ENCODE measurements at regions not wholly inside any gene's neighbourhood (a gene's known extent, or its start where the extent isn't known, plus 50 kb on each side); places are given as distances from the start of the nearest gene placed in this dataset.
"Not testable (repeated sequence)": the region's sequence is repeated elsewhere in the genome, so short reads cannot be mapped to it uniquely, and the experiment has no call there.

DNA sequence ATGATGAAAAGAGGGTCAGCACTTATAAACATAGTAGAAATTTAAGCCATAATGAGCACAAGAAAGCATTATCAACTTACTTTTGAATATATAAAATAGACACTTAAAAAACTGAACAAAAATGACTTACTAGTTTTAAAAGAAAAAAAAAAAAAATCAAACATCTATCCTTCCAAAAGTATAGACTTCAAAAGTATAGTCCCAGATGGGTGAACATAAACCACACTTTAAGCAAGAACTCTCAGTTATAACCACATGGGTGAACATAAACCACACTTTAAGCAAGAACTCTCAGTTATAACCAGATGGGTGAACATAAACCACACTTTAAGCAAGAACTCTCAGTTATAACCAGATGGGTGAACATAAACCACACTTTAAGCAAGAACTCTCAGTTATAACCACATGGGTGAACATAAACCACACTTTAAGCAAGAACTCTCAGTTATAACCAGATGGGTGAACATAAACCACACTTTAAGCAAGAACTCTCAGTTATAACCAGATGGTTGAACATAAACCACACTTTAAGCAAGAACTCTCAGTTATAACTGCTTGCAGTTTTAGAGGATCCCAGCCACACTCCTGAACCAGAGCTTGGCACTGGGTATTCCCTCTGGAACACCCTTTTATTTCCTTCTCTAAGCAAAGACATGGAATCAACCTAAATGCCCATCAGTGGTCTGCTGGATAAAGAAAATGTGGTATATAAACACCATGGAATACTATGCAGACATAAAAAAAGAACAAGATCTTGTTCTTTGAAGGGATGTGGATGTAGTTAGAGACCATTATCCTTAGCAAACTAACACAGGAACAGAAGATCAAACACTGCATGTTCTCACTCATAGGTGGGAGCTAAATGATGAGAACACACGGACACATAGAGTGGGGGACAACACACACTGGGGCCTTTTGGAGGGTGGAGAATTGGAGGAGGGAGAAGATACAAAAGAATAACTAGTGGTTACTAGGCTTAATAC, 82.6 kb upstream of the AGAP9 start:
- peak; percentile 58; the same call in 1 of the 2 replicates for TF ChIP-seq POLR2AphosphoS5 (IDR thresholded peaks at IDR 0.05; ENCODE audit: low read depth)
- not testable (repeated sequence) for H3K4me3 ChIP-seq (replicated peaks; ENCODE audit: insufficient read depth, low read length); H3K27ac ChIP-seq (replicated peaks); DNase-seq (ENCODE audit: low read depth in 1 of 2, low spot score in 1 of 2); H3K27me3 ChIP-seq (ENCODE audit: insufficient read depth, poor library complexity, severe bottlenecking)

DNA sequence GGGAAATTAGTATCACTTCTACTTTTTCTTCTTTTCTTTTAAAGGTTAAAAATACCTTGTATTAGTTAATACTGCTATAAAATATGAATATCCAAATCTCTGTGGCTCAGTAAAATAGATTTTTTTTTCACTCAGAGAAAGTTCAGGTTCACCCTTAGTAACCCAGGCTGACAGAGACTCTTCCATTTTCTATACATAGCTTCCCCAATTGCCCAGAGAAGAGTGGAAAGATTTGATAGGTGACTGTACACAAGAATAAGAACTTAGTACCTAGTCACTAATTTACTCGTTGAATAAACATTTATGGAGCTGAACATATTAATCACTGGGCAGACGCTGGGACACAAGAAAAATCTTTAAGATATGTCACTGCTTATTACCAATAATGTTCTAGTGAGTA, 77.2 kb upstream of the AGAP9 start:
- not testable (repeated sequence) for H3K27me3 ChIP-seq (ENCODE audit: insufficient read depth, poor library complexity, severe bottlenecking); H3K27ac ChIP-seq (replicated peaks); H3K4me3 ChIP-seq (replicated peaks; ENCODE audit: insufficient read depth, low read length); DNase-seq (ENCODE audit: low read depth in 1 of 2, low spot score in 1 of 2)

- DNase-seq (ENCODE audit: low read depth in 1 of 2, low spot score in 1 of 2); H3K27ac ChIP-seq (replicated peaks); H3K4me3 ChIP-seq (replicated peaks; ENCODE audit: insufficient read depth, low read length); H3K27me3 ChIP-seq (ENCODE audit: insufficient read depth, poor library complexity, severe bottlenecking): not testable (repeated sequence)
Measured at GRCh38 chr10:47600127-47600526, 76.7 kb upstream of the AGAP9 start.

DNA sequence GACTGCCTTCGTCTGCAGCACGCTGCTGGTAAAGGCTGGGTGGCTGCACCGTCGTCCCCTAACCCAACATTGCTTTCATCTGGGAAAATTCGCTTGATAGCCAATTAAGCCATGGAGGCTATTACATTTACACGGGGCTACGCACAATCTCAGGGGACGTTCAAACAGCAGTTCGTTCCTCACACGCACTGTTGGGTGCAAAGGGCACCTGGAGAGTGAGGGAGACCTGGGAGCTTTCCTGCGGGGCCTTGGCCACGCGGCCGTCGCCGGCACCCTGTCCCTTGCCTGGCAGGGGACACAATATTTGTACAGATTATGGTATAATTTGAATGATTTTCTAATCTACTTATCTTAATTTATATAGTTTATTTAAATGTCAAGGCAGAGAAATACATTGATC, 76.2 kb upstream of the AGAP9 start:
- H3K4me3 ChIP-seq (replicated peaks; ENCODE audit: insufficient read depth, low read length); H3K27me3 ChIP-seq (ENCODE audit: insufficient read depth, poor library complexity, severe bottlenecking); DNase-seq (ENCODE audit: low read depth in 1 of 2, low spot score in 1 of 2); H3K27ac ChIP-seq (replicated peaks): not testable (repeated sequence)

GRCh38 chr10:47593805-47594204, 70.4 kb upstream of the AGAP9 start:
- not testable (repeated sequence) for DNase-seq (ENCODE audit: low read depth in 1 of 2, low spot score in 1 of 2); H3K4me3 ChIP-seq (replicated peaks; ENCODE audit: insufficient read depth, low read length); H3K27me3 ChIP-seq (ENCODE audit: insufficient read depth, poor library complexity, severe bottlenecking); H3K27ac ChIP-seq (replicated peaks)

- not testable (repeated sequence) for H3K4me3 ChIP-seq (replicated peaks; ENCODE audit: insufficient read depth, low read length); H3K27ac ChIP-seq (replicated peaks)
Measured at GRCh38 chr10:47593129-47593528, 69.7 kb upstream of the AGAP9 start.

DNA sequence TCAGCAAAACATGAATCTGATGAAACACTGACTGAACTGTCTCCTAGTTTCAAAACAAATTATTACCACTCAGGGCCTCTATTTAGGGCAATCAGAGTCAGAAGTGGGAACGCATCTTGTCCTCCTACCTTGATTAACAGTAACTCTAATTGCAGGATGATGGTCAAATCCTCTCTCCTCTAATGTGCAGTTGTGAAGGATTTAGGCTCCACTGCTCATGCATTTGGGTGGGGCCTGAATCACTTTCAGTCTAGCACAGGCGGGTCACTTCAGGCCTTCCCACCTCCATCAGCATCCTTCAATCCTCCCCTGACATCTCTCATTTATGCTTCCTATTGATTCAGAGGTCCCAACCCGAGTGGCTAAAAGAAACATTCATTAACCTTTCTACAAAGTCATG, 67.5 kb upstream of the AGAP9 start:
- not testable (repeated sequence) for H3K4me3 ChIP-seq (replicated peaks; ENCODE audit: insufficient read depth, low read length); H3K27ac ChIP-seq (replicated peaks); DNase-seq (ENCODE audit: low read depth in 1 of 2, low spot score in 1 of 2); H3K27me3 ChIP-seq (ENCODE audit: insufficient read depth, poor library complexity, severe bottlenecking)

More at GRCh38 chr10:47593129-47593528, 69.7 kb upstream of the AGAP9 start:
- DNase-seq (ENCODE audit: low read depth in 1 of 2, low spot score in 1 of 2); H3K27me3 ChIP-seq (ENCODE audit: insufficient read depth, poor library complexity, severe bottlenecking): not testable (repeated sequence)

DNA sequence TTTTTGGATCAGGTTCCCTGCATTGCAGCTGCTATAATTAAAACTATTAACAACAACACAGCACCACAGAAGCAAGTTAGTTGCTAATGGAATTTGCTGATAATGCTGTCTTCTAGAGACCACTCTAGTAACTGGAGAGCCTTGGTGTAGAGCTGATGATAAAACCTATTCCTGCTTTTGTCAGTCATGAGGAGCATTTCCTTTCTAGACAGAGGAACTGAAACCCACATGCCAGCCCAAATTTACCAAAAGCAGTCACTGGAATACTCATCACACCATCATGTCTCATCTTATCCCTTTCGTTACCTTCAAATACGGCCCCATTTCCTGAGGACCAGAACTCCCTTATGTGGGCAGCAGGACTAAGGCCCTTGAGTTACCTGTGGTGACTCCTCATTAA, 67.1 kb upstream of the AGAP9 start:
- H3K4me3 ChIP-seq (replicated peaks; ENCODE audit: insufficient read depth, low read length); DNase-seq (ENCODE audit: low read depth in 1 of 2, low spot score in 1 of 2); H3K27ac ChIP-seq (replicated peaks); H3K27me3 ChIP-seq (ENCODE audit: insufficient read depth, poor library complexity, severe bottlenecking): not testable (repeated sequence)

GRCh38 chr10:47582051-47582450, 58.6 kb upstream of the AGAP9 start:
- not testable (repeated sequence) for H3K27ac ChIP-seq (replicated peaks); H3K27me3 ChIP-seq (ENCODE audit: insufficient read depth, poor library complexity, severe bottlenecking); H3K4me3 ChIP-seq (replicated peaks; ENCODE audit: insufficient read depth, low read length); DNase-seq (ENCODE audit: low read depth in 1 of 2, low spot score in 1 of 2)

DNA sequence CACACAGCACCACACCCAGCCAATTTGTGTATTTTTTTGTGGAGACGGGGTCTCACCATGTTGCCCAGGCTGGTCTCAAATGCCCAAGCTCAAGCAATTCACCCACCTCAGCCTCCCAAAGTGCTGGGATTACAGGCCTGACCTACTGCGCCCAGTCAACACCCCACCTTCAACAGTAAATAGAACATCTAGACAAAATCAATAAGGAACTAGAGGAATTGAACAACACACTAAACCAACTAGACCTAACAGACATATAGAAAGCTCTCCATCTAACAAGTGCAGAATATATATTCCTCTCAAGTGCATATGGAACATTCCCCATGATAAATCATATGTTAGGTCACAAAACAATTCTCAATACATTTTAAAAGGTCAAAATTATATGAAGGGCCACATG, 56.6 kb upstream of the AGAP9 start:
- DNase-seq (ENCODE audit: low read depth in 1 of 2, low spot score in 1 of 2); H3K4me3 ChIP-seq (replicated peaks; ENCODE audit: insufficient read depth, low read length); H3K27me3 ChIP-seq (ENCODE audit: insufficient read depth, poor library complexity, severe bottlenecking); H3K27ac ChIP-seq (replicated peaks): not testable (repeated sequence)

- H3K27me3 ChIP-seq (ENCODE audit: insufficient read depth, poor library complexity, severe bottlenecking); H3K4me3 ChIP-seq (replicated peaks; ENCODE audit: insufficient read depth, low read length); H3K27ac ChIP-seq (replicated peaks); DNase-seq (ENCODE audit: low read depth in 1 of 2, low spot score in 1 of 2): not testable (repeated sequence)
Measured at GRCh38 chr10:47578547-47578946, 55.1 kb upstream of the AGAP9 start.
